Suppressor macrophage (primary cell): ENCODE measurements at regions not wholly inside any gene's neighbourhood (a gene's known extent, or its start where the extent isn't known, plus 50 kb on each side); places are given as distances from the start of the nearest gene placed in this dataset.

Experiments
- DNase-seq, 4 experiments: peaks; one replicate each; pipeline ENCODE4 v3.0.0-alpha.2; 2020 to 2022

- no peak for DNase-seq
These were observed 264.0 kb upstream of the CHST9 start for GRCh38 chr18:27449104-27449503.

- DNase-seq, result no peak
These were observed 262.8 kb upstream of the CHST9 start for GRCh38 chr18:27447930-27448329.

GRCh38 chr18:27447451-27447881, 262.4 kb upstream of the CHST9 start:
- no peak for DNase-seq

GRCh38 chr18:27430595-27430994, 245.5 kb upstream of the CHST9 start:
- no peak for DNase-seq

- DNase-seq, result no peak
These were observed 243.8 kb upstream of the CHST9 start for GRCh38 chr18:27428716-27429475.

- DNase-seq, result no peak
These were observed 243.0 kb upstream of the CHST9 start for GRCh38 chr18:27428120-27428519.

- DNase-seq, result no peak
These were observed 238.5 kb upstream of the CHST9 start for GRCh38 chr18:27423581-27423980.

- no peak for DNase-seq
These were observed 234.5 kb upstream of the CHST9 start for GRCh38 chr18:27419646-27420045.

GRCh38 chr18:27415495-27415894, 230.4 kb upstream of the CHST9 start:
- no peak for DNase-seq

- DNase-seq, result no peak
These were observed 229.6 kb upstream of the CHST9 start for GRCh38 chr18:27414682-27415081.

GRCh38 chr18:27413495-27414401, 228.6 kb upstream of the CHST9 start:
- DNase-seq, result no peak

GRCh38 chr18:27412556-27412955, 227.4 kb upstream of the CHST9 start:
- no peak for DNase-seq

- DNase-seq, result no peak
These were observed 226.8 kb upstream of the CHST9 start for GRCh38 chr18:27411911-27412310.

- DNase-seq, result no peak
These were observed 225.9 kb upstream of the CHST9 start for GRCh38 chr18:27411013-27411412.

GRCh38 chr18:27404855-27405254, 219.7 kb upstream of the CHST9 start:
- no peak for DNase-seq

GRCh38 chr18:27400001-27400400, 214.9 kb upstream of the CHST9 start:
- no peak for DNase-seq

- no peak for DNase-seq
These were observed 210.6 kb upstream of the CHST9 start for GRCh38 chr18:27395752-27396151.

- DNase-seq, result no peak
These were observed 209.6 kb upstream of the CHST9 start for GRCh38 chr18:27394687-27395086.

- no peak for DNase-seq
These were observed 197.6 kb upstream of the CHST9 start for GRCh38 chr18:27382567-27383216.

GRCh38 chr18:27378431-27379095, 193.5 kb upstream of the CHST9 start:
- no peak for DNase-seq

GRCh38 chr18:27377251-27377650, 192.1 kb upstream of the CHST9 start:
- DNase-seq, result no peak

- DNase-seq, result no peak
These were observed 187.3 kb upstream of the CHST9 start for GRCh38 chr18:27372386-27372785.

GRCh38 chr18:27366665-27367064, 181.6 kb upstream of the CHST9 start:
- DNase-seq, result no peak
